ENCODE measurements at regions not wholly inside any gene's neighbourhood (a gene's known extent, or its start where the extent isn't known, plus 50 kb on each side); places are given as distances from the start of the nearest gene placed in this dataset.
A peak's percentile ranks its signal among the peaks of the same experiment; 100 is the strongest.

DNA sequence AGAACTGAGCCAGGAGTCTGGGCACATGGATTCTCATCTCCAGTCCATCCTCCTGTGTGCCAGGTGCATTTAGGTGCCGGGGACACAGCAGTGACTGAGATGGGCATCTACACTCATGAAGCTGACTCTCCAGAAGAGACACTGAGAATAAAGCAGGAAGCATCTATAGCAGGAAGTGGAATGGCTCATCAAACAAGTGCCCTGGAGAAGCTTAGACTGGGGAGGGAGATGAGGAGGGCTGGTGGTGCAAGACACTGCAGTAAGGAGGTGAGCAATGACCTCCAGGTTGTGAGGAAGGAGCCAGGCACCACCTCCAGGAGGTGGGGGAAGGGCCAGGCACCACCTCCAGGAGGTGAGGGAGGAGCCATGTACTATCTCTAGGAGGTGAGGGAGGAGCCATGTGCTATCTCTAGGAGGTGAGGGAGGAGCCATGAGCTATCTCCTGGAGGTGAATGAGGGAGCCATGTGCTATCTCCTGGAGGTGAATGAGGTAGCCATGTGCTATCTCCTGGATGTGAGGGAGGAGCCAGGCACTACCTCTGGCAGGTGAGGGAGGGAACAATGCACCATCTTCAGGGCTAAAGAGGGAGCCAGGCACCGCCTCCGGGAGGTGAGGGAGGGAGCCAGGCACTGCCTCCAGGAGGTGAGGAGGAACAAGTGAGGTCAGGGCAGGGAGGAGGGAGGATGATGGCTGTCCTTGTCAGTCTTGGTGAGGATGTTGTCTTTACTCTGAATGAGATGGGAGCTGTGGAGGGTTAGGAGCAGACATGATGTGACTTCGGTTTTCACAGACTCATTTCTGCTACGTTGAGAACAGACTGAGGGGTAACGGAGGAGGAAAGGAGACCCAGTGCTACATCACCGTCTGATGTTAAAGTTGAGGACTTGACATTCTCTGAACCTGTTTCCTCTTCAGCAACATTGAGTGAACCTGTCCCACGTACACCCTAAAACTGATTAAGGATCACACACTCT, 961.9 kb upstream of the TMEM132C start:
- no peaks in the 10 kb centered on the region for H3K27me3 ChIP-seq (ENCODE audit: control insufficient read depth, insufficient read depth, low read length)
- ATAC-seq (ENCODE audit: low read depth in 2 of 2) (no peak), DNase-seq (no peak)
- no peak overlapping the region for H3K27ac ChIP-seq (ENCODE audit: insufficient read depth, low read length, poor library complexity, severe bottlenecking)
- H3K36me3 ChIP-seq (ENCODE audit: control insufficient read depth, insufficient read depth, low read length): no peaks in the 10 kb centered on the region
- no peaks in the 10 kb centered on the region for H3K4me1 ChIP-seq (ENCODE audit: control insufficient read depth, insufficient read depth, low read length, poor library complexity, severe bottlenecking)
- Mint-ChIP-seq H3K27ac (peak overlapping the region in 1 of 3 donors; percentile 16), H3K4me1 (no peaks in the 10 kb centered on the region), H3K36me3 (no peaks in the 10 kb centered on the region), H3K9me3 (peaks cover 0 to 16% (median 0%) of the 10 kb centered on the region in 7 donors), H3K4me3 (no peak overlapping the region), H3K27me3 (no peaks in the 10 kb centered on the region)
- no peaks in the 10 kb centered on the region for H3K9me3 ChIP-seq (ENCODE audit: control insufficient read depth in 2 of 2, low read length in 2 of 2)
- no peak overlapping the region for H3K4me3 ChIP-seq (ENCODE audit: low read depth, low read length)

DNA sequence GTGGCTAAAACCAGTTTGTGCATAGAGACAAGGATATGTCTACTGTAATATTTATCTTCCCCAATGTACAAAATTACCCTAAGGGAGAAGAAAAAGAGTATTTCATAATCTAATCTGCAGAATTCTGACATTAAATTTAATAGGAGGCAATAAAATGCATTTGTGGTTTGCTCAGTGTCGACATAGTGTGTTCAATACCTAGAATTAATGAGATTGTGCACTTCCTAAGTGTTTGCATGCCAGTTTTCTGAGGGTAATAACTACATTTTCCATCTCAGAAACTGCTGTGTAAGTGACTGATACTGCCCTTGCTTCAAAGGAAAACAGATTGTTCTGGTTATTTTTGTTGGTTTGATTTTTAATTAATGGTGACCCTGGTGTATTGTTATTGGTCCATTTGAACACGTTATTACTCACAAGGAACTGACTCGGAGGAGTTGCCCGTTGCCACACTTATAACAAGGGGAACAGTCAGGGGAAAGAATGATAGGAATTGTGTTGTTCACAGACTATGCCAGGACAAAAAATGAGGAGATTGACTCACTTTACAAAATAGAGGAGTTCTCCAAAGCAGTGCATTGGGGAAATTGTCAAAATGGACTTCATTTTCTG, 960.3 kb upstream of the TMEM132C start:
- Histone ChIP-seq H3K27ac (ENCODE audit: insufficient read depth, low read length, poor library complexity, severe bottlenecking) (no peak overlapping the region), H3K36me3 (ENCODE audit: control insufficient read depth, insufficient read depth, low read length) (no peaks in the 10 kb centered on the region), H3K4me1 (ENCODE audit: control insufficient read depth, insufficient read depth, low read length, poor library complexity, severe bottlenecking) (no peaks in the 10 kb centered on the region), H3K9me3 (ENCODE audit: control insufficient read depth in 2 of 2, low read length in 2 of 2) (no peaks in the 10 kb centered on the region), H3K27me3 (ENCODE audit: control insufficient read depth, insufficient read depth, low read length) (no peaks in the 10 kb centered on the region), H3K4me3 (ENCODE audit: low read depth, low read length) (no peak overlapping the region)
- Mint-ChIP-seq H3K4me1 (no peaks in the 10 kb centered on the region), H3K9me3 (peaks cover 0 to 16% (median 3%) of the 10 kb centered on the region in 7 donors), H3K27ac (no peak overlapping the region), H3K36me3 (no peaks in the 10 kb centered on the region), H3K27me3 (no peaks in the 10 kb centered on the region), H3K4me3 (no peak overlapping the region)
- no peak for DNase-seq
- ATAC-seq (ENCODE audit: low read depth in 2 of 2): no peak

DNA sequence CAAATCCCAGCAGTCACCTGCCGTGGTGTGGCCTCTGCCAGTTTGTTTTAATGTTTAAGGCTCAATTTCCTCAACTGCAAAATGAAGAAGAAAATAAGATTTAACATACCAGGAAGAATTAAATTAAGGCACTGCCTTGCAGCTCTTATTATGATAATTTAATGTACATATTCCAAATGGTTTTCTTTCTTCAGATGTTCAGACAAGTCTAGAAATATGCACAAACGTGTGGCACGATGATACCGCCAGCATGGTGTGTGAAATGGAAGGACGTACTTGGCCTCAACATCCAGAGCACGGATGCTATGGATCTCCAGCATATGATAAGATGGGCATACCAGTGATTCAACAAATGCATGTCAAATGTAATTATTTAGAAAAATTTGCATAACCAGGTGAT, 959.4 kb upstream of the TMEM132C start:
- Mint-ChIP-seq H3K27me3 (no peaks in the 10 kb centered on the region), H3K36me3 (no peaks in the 10 kb centered on the region), H3K4me3 (no peak overlapping the region), H3K9me3 (peaks cover 0 to 16% (median 3%) of the 10 kb centered on the region in 7 donors), H3K4me1 (no peaks in the 10 kb centered on the region), H3K27ac (no peak overlapping the region)
- ATAC-seq (ENCODE audit: low read depth in 2 of 2): no peak
- no peak overlapping the region for H3K4me3 ChIP-seq (ENCODE audit: low read depth, low read length)
- H3K27ac ChIP-seq (ENCODE audit: insufficient read depth, low read length, poor library complexity, severe bottlenecking): no peak overlapping the region
- H3K27me3 ChIP-seq (ENCODE audit: control insufficient read depth, insufficient read depth, low read length): no peaks in the 10 kb centered on the region
- no peak for DNase-seq
- no peaks in the 10 kb centered on the region for H3K9me3 ChIP-seq (ENCODE audit: control insufficient read depth in 2 of 2, low read length in 2 of 2)
- no peaks in the 10 kb centered on the region for H3K36me3 ChIP-seq (ENCODE audit: control insufficient read depth, insufficient read depth, low read length)
- no peaks in the 10 kb centered on the region for H3K4me1 ChIP-seq (ENCODE audit: control insufficient read depth, insufficient read depth, low read length, poor library complexity, severe bottlenecking)

DNA sequence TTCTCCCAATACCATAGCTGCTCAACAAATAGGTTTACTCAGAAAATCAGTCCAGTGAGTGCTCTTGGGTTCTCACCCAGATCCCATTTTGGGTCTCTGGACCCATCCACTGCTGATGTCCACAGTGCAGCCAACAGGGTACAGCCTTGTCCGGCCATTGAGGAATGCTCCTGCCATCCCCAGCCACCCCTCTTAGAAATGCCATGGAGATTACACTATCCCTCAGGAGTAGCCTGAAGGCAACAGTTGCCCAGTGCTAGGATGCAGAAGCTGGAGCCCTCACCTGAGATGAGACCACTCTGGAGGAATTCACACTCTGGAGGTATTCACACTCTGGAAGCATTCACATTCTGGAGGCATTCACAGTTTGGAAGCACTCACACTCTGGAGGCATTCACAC, 958.8 kb upstream of the TMEM132C start:
- H3K4me1 ChIP-seq (ENCODE audit: control insufficient read depth, insufficient read depth, low read length, poor library complexity, severe bottlenecking): no peaks in the 10 kb centered on the region
- no peak for DNase-seq
- no peaks in the 10 kb centered on the region for H3K27me3 ChIP-seq (ENCODE audit: control insufficient read depth, insufficient read depth, low read length)
- H3K27ac ChIP-seq (ENCODE audit: insufficient read depth, low read length, poor library complexity, severe bottlenecking): no peak overlapping the region
- H3K4me3 ChIP-seq (ENCODE audit: low read depth, low read length): no peak overlapping the region
- peaks cover 0 to 16% (median 3%) of the 10 kb centered on the region in 7 donors for H3K9me3 Mint-ChIP-seq
- no peaks in the 10 kb centered on the region for H3K9me3 ChIP-seq (ENCODE audit: control insufficient read depth in 2 of 2, low read length in 2 of 2)
- H3K4me3 Mint-ChIP-seq: no peak overlapping the region
- no peak for ATAC-seq (ENCODE audit: low read depth in 2 of 2)
- no peaks in the 10 kb centered on the region for H3K4me1 Mint-ChIP-seq
- no peaks in the 10 kb centered on the region for H3K27me3 Mint-ChIP-seq
- no peaks in the 10 kb centered on the region for H3K36me3 ChIP-seq (ENCODE audit: control insufficient read depth, insufficient read depth, low read length)
- H3K27ac Mint-ChIP-seq: no peak overlapping the region
- H3K36me3 Mint-ChIP-seq: no peaks in the 10 kb centered on the region

DNA sequence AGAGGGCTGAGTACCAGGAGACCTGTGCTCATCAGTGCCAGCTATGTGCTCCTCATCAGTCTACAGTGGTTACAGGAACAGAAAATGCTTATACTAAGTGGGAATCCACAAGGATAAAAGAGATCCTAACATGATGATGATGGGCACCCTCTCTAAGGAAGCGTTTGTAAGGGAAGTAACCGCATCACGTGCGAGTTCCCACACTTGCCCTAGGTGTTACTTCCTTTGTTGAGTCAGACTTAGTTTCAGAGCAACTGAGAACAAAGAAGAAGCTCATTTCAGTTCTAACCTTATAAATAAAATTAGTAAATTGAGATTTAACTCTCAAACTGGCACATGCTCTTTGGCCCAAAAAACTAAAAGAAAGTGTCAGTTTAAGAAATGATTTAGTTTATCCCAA, 956.4 kb upstream of the TMEM132C start:
- ATAC-seq (ENCODE audit: low read depth in 2 of 2): no peak
- Mint-ChIP-seq H3K4me3 (no peak overlapping the region), H3K4me1 (no peaks in the 10 kb centered on the region)

DNA sequence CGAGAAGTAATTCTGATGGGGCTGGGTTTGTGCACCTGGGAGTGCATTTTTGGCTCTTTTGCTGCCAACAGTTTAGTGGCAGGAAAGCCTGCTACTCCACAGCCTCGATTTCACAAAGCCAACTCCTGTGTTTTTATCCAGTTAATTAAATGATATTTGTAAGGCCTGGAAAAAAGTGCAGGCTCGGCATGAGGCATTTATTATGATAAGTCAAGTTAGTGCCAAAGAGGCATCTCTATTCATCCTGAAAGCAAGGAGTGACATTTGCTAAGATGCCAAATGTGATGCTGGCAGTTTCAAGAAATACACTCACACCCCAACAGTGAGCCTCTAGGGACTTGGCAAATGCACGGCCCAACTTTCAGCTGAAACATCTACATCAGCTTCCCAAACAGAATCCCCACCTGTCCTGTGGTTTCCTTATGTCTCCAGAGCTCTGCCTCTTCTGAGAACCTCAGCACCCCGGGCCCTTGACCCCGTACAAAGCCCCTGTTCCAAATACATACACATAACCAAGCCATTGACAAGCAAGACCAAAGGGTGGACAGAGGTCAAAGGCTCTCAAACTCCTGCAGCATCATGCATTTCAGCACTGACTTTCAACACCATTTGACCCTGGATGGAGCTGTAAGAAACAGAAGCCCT, 955.1 kb upstream of the TMEM132C start:
- Mint-ChIP-seq H3K36me3 (no peaks in the 10 kb centered on the region), H3K27ac (no peak overlapping the region), H3K4me3 (no peak overlapping the region), H3K27me3 (no peaks in the 10 kb centered on the region), H3K4me1 (no peaks in the 10 kb centered on the region), H3K9me3 (peaks cover 0 to 14% (median 4%) of the 10 kb centered on the region in 7 donors)
- Histone ChIP-seq H3K27ac (ENCODE audit: insufficient read depth, low read length, poor library complexity, severe bottlenecking) (no peak overlapping the region), H3K4me1 (ENCODE audit: control insufficient read depth, insufficient read depth, low read length, poor library complexity, severe bottlenecking) (no peaks in the 10 kb centered on the region), H3K36me3 (ENCODE audit: control insufficient read depth, insufficient read depth, low read length) (no peaks in the 10 kb centered on the region), H3K27me3 (ENCODE audit: control insufficient read depth, insufficient read depth, low read length) (no peaks in the 10 kb centered on the region), H3K4me3 (ENCODE audit: low read depth, low read length) (no peak overlapping the region), H3K9me3 (ENCODE audit: control insufficient read depth in 2 of 2, low read length in 2 of 2) (no peaks in the 10 kb centered on the region)
- no peak for ATAC-seq (ENCODE audit: low read depth in 2 of 2)
- DNase-seq: no peak

More for the DNA sequence above, 956.4 kb upstream of the TMEM132C start:
- H3K9me3 ChIP-seq (ENCODE audit: control insufficient read depth in 2 of 2, low read length in 2 of 2): no peaks in the 10 kb centered on the region
- H3K9me3 Mint-ChIP-seq: peaks cover 0 to 12% (median 4%) of the 10 kb centered on the region in 7 donors
- no peaks in the 10 kb centered on the region for H3K4me1 ChIP-seq (ENCODE audit: control insufficient read depth, insufficient read depth, low read length, poor library complexity, severe bottlenecking)
- no peak for DNase-seq
- no peak overlapping the region for H3K27ac Mint-ChIP-seq
- H3K27me3 Mint-ChIP-seq: no peaks in the 10 kb centered on the region
- H3K27ac ChIP-seq (ENCODE audit: insufficient read depth, low read length, poor library complexity, severe bottlenecking): no peak overlapping the region
- no peaks in the 10 kb centered on the region for H3K36me3 ChIP-seq (ENCODE audit: control insufficient read depth, insufficient read depth, low read length)
- no peaks in the 10 kb centered on the region for H3K36me3 Mint-ChIP-seq
- H3K27me3 ChIP-seq (ENCODE audit: control insufficient read depth, insufficient read depth, low read length): no peaks in the 10 kb centered on the region
- H3K4me3 ChIP-seq (ENCODE audit: low read depth, low read length): no peak overlapping the region

DNA sequence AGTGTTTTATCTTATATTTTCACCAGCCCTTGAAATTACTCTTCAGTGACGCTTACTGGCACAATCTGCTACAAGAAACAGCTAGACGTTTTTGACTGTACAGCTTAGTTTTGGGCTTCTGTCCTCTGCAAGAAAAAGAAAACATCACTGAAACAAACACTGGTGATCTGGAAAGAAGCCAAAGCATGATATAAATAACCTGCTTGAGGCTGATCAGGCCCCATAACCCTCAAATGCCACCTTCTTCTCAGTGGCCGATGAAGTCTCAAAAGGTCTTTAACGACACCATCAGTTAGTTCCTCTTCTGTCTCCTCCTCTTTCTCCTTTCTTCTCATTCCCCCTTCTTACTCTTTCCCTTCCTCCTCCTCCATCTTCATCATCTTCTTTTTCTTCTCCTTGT, 942.3 kb upstream of the TMEM132C start:
- Histone ChIP-seq H3K4me3 (ENCODE audit: low read depth, low read length) (no peak overlapping the region), H3K27me3 (ENCODE audit: control insufficient read depth, insufficient read depth, low read length) (no peaks in the 10 kb centered on the region), H3K27ac (ENCODE audit: insufficient read depth, low read length, poor library complexity, severe bottlenecking) (no peak overlapping the region), H3K36me3 (ENCODE audit: control insufficient read depth, insufficient read depth, low read length) (no peaks in the 10 kb centered on the region), H3K9me3 (ENCODE audit: control insufficient read depth in 2 of 2, low read length in 2 of 2) (no peaks in the 10 kb centered on the region), H3K4me1 (ENCODE audit: control insufficient read depth, insufficient read depth, low read length, poor library complexity, severe bottlenecking) (no peaks in the 10 kb centered on the region)
- H3K36me3 Mint-ChIP-seq: no peaks in the 10 kb centered on the region
- ATAC-seq (ENCODE audit: low read depth in 2 of 2) (no peak), DNase-seq (no peak)
- no peaks in the 10 kb centered on the region for H3K27me3 Mint-ChIP-seq
- H3K27ac Mint-ChIP-seq: no peak overlapping the region
- peaks cover 0 to 17% (median 4%) of the 10 kb centered on the region in 7 donors for H3K9me3 Mint-ChIP-seq
- H3K4me3 Mint-ChIP-seq: no peak overlapping the region
- no peaks in the 10 kb centered on the region for H3K4me1 Mint-ChIP-seq
